GM13977 (cell line): ENCODE measurements at regions not wholly inside any gene's neighbourhood (a gene's known extent, or its start where the extent isn't known, plus 50 kb on each side); places are given as distances from the start of the nearest gene placed in this dataset.

Experiments
- DNase-seq: peaks from one replicate; pipeline ENCODE4 v3.0.0; 2012; ENCODE audit warnings: low spot score
- CTCF ChIP-seq: IDR thresholded peaks from 2 replicates; pipeline ENCODE4 v1.5.1; 2012; ENCODE audit warnings: mild to moderate bottlenecking, control low read depth; ENCODE audit not compliant: insufficient read depth; ENCODE audit errors: extremely low read depth, missing control alignments
- in situ Hi-C: fragments of 300-500 bp; cut with MboI; formaldehyde crosslinking; loops from one replicate; pipeline ENCODE4 v1.12.0; 2022; ENCODE audit warnings: low sequenced_read_pairs, low pct_unique_long_range_greater_than_20kb, mixed read lengths, inconsistent platforms; ENCODE audit not compliant: unreplicated experiment

GRCh38 chr7:3094701-3095445 lies 51.2 kb upstream of the CARD11 start:
- DNase-seq = peak; percentile 50
- in situ Hi-C loops = no loop called here
- TF ChIP-seq CTCF = no peak

DNA sequence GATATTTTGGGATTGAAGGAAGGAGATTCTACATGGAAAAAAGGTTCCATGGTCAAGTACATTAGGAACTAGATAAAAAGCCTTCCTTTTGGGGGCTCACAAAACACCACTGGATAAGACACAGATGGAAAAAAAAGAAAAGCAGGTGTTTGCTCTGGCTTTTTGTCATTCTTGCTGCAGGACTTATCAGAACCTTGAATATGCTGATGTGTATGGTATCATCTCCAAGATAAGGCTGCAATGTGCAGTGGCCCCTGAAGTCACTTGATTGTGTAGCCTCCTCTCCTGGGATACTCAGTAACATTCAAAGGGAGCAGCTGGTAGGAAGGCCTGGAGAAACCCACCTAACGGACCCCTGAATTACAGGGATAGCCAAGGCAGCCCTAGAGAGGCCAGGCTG lies 54.1 kb upstream of the CARD11 start:
- in situ Hi-C loops = no loop called here
- no peak for TF ChIP-seq CTCF
- no peak for DNase-seq

GRCh38 chr7:3102159-3102558 lies 58.5 kb upstream of the CARD11 start:
- no peak for DNase-seq
- TF ChIP-seq CTCF = no peak
- in situ Hi-C loops = no loop called here

GRCh38 chr7:3103614-3104398 lies 60.1 kb upstream of the CARD11 start:
- no peak for DNase-seq
- in situ Hi-C loops = no loop called here
- no peak for TF ChIP-seq CTCF

- no peak for DNase-seq
- in situ Hi-C loops = no loop called here
- no peak for TF ChIP-seq CTCF
These were observed 62.2 kb upstream of the CARD11 start for GRCh38 chr7:3105856-3106255.

GRCh38 chr7:3106361-3106826 lies 62.7 kb upstream of the CARD11 start:
- in situ Hi-C loops = no loop called here
- no peak for TF ChIP-seq CTCF
- DNase-seq = no peak
